GM12878 (cell line): ENCODE measurements at regions not wholly inside any gene's neighbourhood (a gene's known extent, or its start where the extent isn't known, plus 50 kb on each side); places are given as distances from the start of the nearest gene placed in this dataset.

Source experiments
- ATAC-seq: fragments of 200-7000 bp; cut with Tn5 transposase; 3 replicates; pipeline ENCODE4 v1.9.1; 2020; ENCODE audit warnings: mild to moderate bottlenecking, moderate library complexity
- BruUV-seq: library from RNA; stranded (reverse); fragments of 400-500 nt; replicated peaks from 2 replicates; lab custom pipeline; 2021; lab: Mats Ljungman, UMichigan
- CTCF ChIA-PET: fragments of 300-600 bp; sonication (Branson Sonifier 250); formaldehyde crosslinking; extraction: SDS; loops from one replicate; lab custom pipeline; 2021; ENCODE audit warnings: inconsistent platforms; lab: Yijun Ruan, JAX
- POLR2A ChIA-PET: fragments of 350-600 bp; formaldehyde crosslinking; extraction: SDS; loops from one replicate; lab custom pipeline; 2021; ENCODE audit warnings: inconsistent platforms; lab: Charles Lee
- RAD21 ChIA-PET: fragments of 300-600 bp; sonication (Branson Sonifier 250); formaldehyde crosslinking; loops from one replicate; lab custom pipeline; 2023; ENCODE audit warnings: antibody characterized with exemption; ENCODE audit not compliant: unreplicated experiment; lab: Charles Lee
- SMC1A ChIA-PET: fragments of 300-600 bp; sonication (Branson Sonifier 250); formaldehyde crosslinking; loops from one replicate; lab custom pipeline; 2023; ENCODE audit not compliant: unreplicated experiment, uncharacterized antibody; lab: Charles Lee
- DNase-seq: peaks from one replicate; pipeline ENCODE4 v3.0.0-alpha.2; 2011; ENCODE audit warnings: low read depth, low spot score
- FAIRE-seq: peaks from 3 replicates; lab custom pipeline; 2011; peaks lifted over from hg19 to GRCh38; lab: Jason Lieb, UNC
- H2AFZ ChIP-seq: 2 replicates; pipeline ENCODE4 v1.6.0; 2011; ENCODE audit warnings: low read depth, low read length, control low read depth; ENCODE audit not compliant: control insufficient read depth
- H3K27ac ChIP-seq: 2 replicates; pipeline ENCODE4 v1.5.1; 2011; ENCODE audit warnings: control low read depth; ENCODE audit not compliant: control insufficient read depth, insufficient read depth
- H3K27me3 ChIP-seq, 2 experiments: replicated peaks in 1 of 2; 2 replicates each; pipeline versions ENCODE4 v1.6.0 to v1.6.1; 2011; ENCODE audit warnings: low read length in 1 of 2; ENCODE audit not compliant: control insufficient read depth in 2 of 2, insufficient read depth in 2 of 2
- H3K36me3 ChIP-seq, 2 experiments: 2 replicates each; pipeline ENCODE4 v1.5.1; 2011; ENCODE audit warnings: low read length in 1 of 2; ENCODE audit not compliant: control insufficient read depth in 2 of 2, insufficient read depth in 2 of 2
- H3K4me1 ChIP-seq: 2 replicates; pipeline ENCODE4 v1.6.1; 2011; ENCODE audit warnings: mild to moderate bottlenecking, low read length, moderate library complexity, mixed read lengths; ENCODE audit not compliant: control insufficient read depth, insufficient read depth
- H3K4me2 ChIP-seq: 2 replicates; pipeline ENCODE4 v1.6.0; 2011; ENCODE audit warnings: control low read depth; ENCODE audit not compliant: control insufficient read depth, insufficient read depth
- H3K4me3 ChIP-seq: fragments of 200-600 bp; sonication (generic); 2 replicates; pipeline ENCODE4 v1.5.1; 2016
- H3K79me2 ChIP-seq: 2 replicates; pipeline ENCODE4 v1.6.0; 2011; ENCODE audit warnings: low read length; ENCODE audit not compliant: control insufficient read depth, insufficient read depth
- H3K9ac ChIP-seq: 2 replicates; pipeline ENCODE4 v1.8.0; 2011; ENCODE audit warnings: low read length, control low read depth, mixed read lengths; ENCODE audit not compliant: control insufficient read depth, insufficient read depth
- H3K9me3 ChIP-seq: replicated peaks from 3 replicates; pipeline ENCODE4 v1.5.1; 2011; ENCODE audit warnings: mild to moderate bottlenecking, low read length; ENCODE audit not compliant: control insufficient read depth, insufficient read depth
- H4K20me1 ChIP-seq: 2 replicates; pipeline ENCODE4 v1.6.0; 2011; ENCODE audit not compliant: control insufficient read depth, insufficient read depth
- BRCA1 ChIP-seq: IDR thresholded peaks from 2 replicates; pipeline ENCODE4 v1.6.1; 2011; ENCODE audit warnings: low read depth, low read length, improper control_type of control experiment
- CTCF ChIP-seq, 3 experiments: IDR thresholded peaks in 2 of 3; conservative IDR thresholded peaks in 1 of 3; 2 replicates each; pipeline ENCODE4 v1.5.1; 2011; ENCODE audit warnings: low read depth in 3 of 3, low read length in 3 of 3, mild to moderate bottlenecking in 3 of 3, control low read depth in 2 of 3, moderate library complexity in 2 of 3, inconsistent platforms in 1 of 3, mixed read lengths in 1 of 3; ENCODE audit not compliant: control insufficient read depth in 2 of 3, insufficient read depth in 1 of 3; ENCODE audit errors: extremely low read depth in 1 of 3
- KAT2A ChIP-seq: conservative IDR thresholded peaks from 2 replicates; pipeline ENCODE4 v1.6.1; 2011; ENCODE audit warnings: low read depth, low read length; ENCODE audit not compliant: control insufficient read depth
- MAX ChIP-seq: IDR thresholded peaks from 2 replicates; pipeline ENCODE4 v1.6.1; 2012; ENCODE audit warnings: low read depth, low read length, improper control_type of control experiment
- MYC ChIP-seq: IDR thresholded peaks from 2 replicates; pipeline ENCODE4 v1.6.1; 2011; ENCODE audit warnings: mild to moderate bottlenecking, low read length, moderate library complexity, inconsistent platforms; ENCODE audit not compliant: insufficient read depth, insufficient replicate concordance, insufficient read length, severe bottlenecking
- NFXL1 ChIP-seq: fragments of 450-650 bp; IDR thresholded peaks from 2 replicates; pipeline ENCODE4 v1.6.1; 2017; ENCODE audit warnings: antibody characterized with exemption, mild to moderate bottlenecking, borderline replicate concordance
- RBBP5 ChIP-seq: fragments of 200-600 bp; sonication (generic); conservative IDR thresholded peaks from 2 replicates; pipeline ENCODE4 v1.6.1; 2016
- RFX5 ChIP-seq: IDR thresholded peaks from 2 replicates; pipeline ENCODE4 v1.6.1; 2011; ENCODE audit warnings: low read depth, low read length, improper control_type of control experiment
- ZBED1 ChIP-seq: IDR thresholded peaks from 2 replicates; pipeline ENCODE4 v1.6.1; 2016; ENCODE audit warnings: borderline replicate concordance
- ZBTB4 ChIP-seq: fragments of 450-650 bp; formaldehyde crosslinking; IDR thresholded peaks from 2 replicates; pipeline ENCODE4 v1.4.0; 2022; ENCODE audit warnings: mild to moderate bottlenecking, moderate library complexity
- ZNF274 ChIP-seq: IDR thresholded peaks from one replicate; pipeline ENCODE4 v1.8.0; 2011; ENCODE audit not compliant: insufficient read length, insufficient read depth
- WGBS: methylation state at CpG from one replicate; pipeline ENCODE4 v1.1.6; 2016; ENCODE audit warnings: low lambda C conversion rate; ENCODE audit not compliant: insufficient replicate concordance, insufficient coverage; ENCODE audit errors: missing lambda C conversion rate; 5-methylcytosine and 5-hydroxymethylcytosine counted together
- in situ Hi-C: fragments of 300-500 bp; cut with MboI; formaldehyde crosslinking; loops from 9 replicates; pipeline ENCODE4 v1.14.3; 2018; ENCODE audit warnings: mixed read lengths
- intact Hi-C: fragments of 100-400 bp; cut with micrococcal nuclease; formaldehyde crosslinking; loops from one replicate; pipeline ENCODE4 v1.14.2; 2022; ENCODE audit not compliant: unreplicated experiment

- BruUV-seq: no TSS peak
- no peak for FAIRE-seq
- intact Hi-C loops: no loop called here
These were observed 423.3 kb downstream of the MAGEE1 start for GRCh38 chrX:76850851-76851250.

GRCh38 chrX:76862509-76862908 is 435.0 kb downstream of the MAGEE1 start:
- intact Hi-C loops (no loop called here), in situ Hi-C loops (no loop called here)
- H3K9me3 ChIP-seq: no peaks in the 10 kb centered on the region
- no TSS peak for BruUV-seq
- H3K4me1 ChIP-seq: no peaks in the 10 kb centered on the region
- no peak overlapping the region for H3K4me2 ChIP-seq
- H4K20me1 ChIP-seq: no peaks in the 10 kb centered on the region
- no peak overlapping the region for H3K27ac ChIP-seq
- H2AFZ ChIP-seq: no peak overlapping the region
- no peaks in the 10 kb centered on the region for H3K79me2 ChIP-seq
- DNase-seq (no peak), FAIRE-seq (no peak), ATAC-seq (no peak)
- POLR2A ChIA-PET: no interaction called here
- CTCF ChIA-PET: no interaction called here
- H3K4me3 ChIP-seq: no peak overlapping the region
- no peaks in the 10 kb centered on the region for H3K27me3 ChIP-seq
- RAD21 ChIA-PET: no interaction called here
- SMC1A ChIA-PET: no interaction called here
- WGBS: 30% methylated on average over 1 of the region's 1 CpG
- no peak overlapping the region for H3K9ac ChIP-seq
- no peaks in the 10 kb centered on the region for H3K36me3 ChIP-seq
- no peak for TF ChIP-seq NFXL1
- TF ChIP-seq KAT2A: no peak
- no peak for TF ChIP-seq MAX
- no peak for TF ChIP-seq MYC
- TF ChIP-seq ZBTB4 (CRISPR knock-in tag): no peak
- TF ChIP-seq ZBED1: no peak
- TF ChIP-seq RFX5: no peak
- no peak for TF ChIP-seq BRCA1

More at GRCh38 chrX:76850851-76851250, 423.3 kb downstream of the MAGEE1 start:
- POLR2A ChIA-PET: no interaction called here
- H3K9me3 ChIP-seq: no peaks in the 10 kb centered on the region; the same call in 2 of the 3 replicates
- no peak overlapping the region for H3K4me2 ChIP-seq
- DNase-seq: no peak
- no peak for ATAC-seq
- CTCF ChIA-PET: no interaction called here
- TF ChIP-seq RBBP5 (no peak), ZNF274 (no peak), CTCF (IDR thresholded peaks at IDR 0.05 in 2 of 3, conservative IDR thresholded peaks at IDR 0.05 in 1 of 3; ENCODE audit: control insufficient read depth in 2 of 3, extremely low read depth in 1 of 3, insufficient read depth in 1 of 3, low read depth in 3 of 3, low read length in 3 of 3) (0 out of 6 replicates have a peak, but pooled peaks of 2 of the 3 experiments have one; percentile 3 to 13)
- no peaks in the 10 kb centered on the region for H3K4me1 ChIP-seq
- no peak overlapping the region for H2AFZ ChIP-seq
- WGBS: 34% methylated on average over 4 of the region's 4 CpGs
- no peaks in the 10 kb centered on the region for H4K20me1 ChIP-seq
- H3K36me3 ChIP-seq: no peaks in the 10 kb centered on the region
- no peak overlapping the region for H3K9ac ChIP-seq
- in situ Hi-C loops: no loop called here
- H3K27ac ChIP-seq: no peak overlapping the region
- H3K27me3 ChIP-seq: no peaks in the 10 kb centered on the region
- RAD21 ChIA-PET: no interaction called here
- H3K4me3 ChIP-seq: no peak overlapping the region
- SMC1A ChIA-PET: no interaction called here
- no peaks in the 10 kb centered on the region for H3K79me2 ChIP-seq
